H1 (cell line): ENCODE measurements at regions not wholly inside any gene's neighbourhood (a gene's known extent, or its start where the extent isn't known, plus 50 kb on each side); places are given as distances from the start of the nearest gene placed in this dataset.

Experiments used
- CTCF ChIA-PET: fragments of 300-600 bp; sonication (Branson Sonifier 250); formaldehyde crosslinking; loops from one replicate; lab custom pipeline; 2021; ENCODE audit not compliant: partially characterized antibody; lab: Charles Lee
- POLR2A ChIA-PET: fragments of 300-600 bp; sonication (Branson Sonifier 250); formaldehyde crosslinking; loops from one replicate; lab custom pipeline; 2021; ENCODE audit warnings: inconsistent platforms; ENCODE audit not compliant: partially characterized antibody; lab: Charles Lee
- DNase-seq, 2 experiments: peaks; one replicate each; pipeline versions ENCODE4 v3.0.0 to v3.0.0-alpha.2; 2010 to 2022; ENCODE audit warnings: low spot score in 2 of 2, low read depth in 1 of 2, mixed read lengths in 1 of 2
- FAIRE-seq: peaks from 2 replicates; lab custom pipeline; 2011; peaks lifted over from hg19 to GRCh38; lab: Jason Lieb, UNC
- H2AFZ ChIP-seq: 2 replicates; pipeline ENCODE4 v1.8.1; 2012; ENCODE audit warnings: low read length, inconsistent platforms
- H2AK5ac ChIP-seq: 2 replicates; pipeline ENCODE4 v1.6.1; 2013; ENCODE audit warnings: low read depth, low read length
- H2BK120ac ChIP-seq: replicated peaks from 2 replicates; pipeline ENCODE3; 2013; ENCODE audit warnings: low read depth, low read length, inconsistent platforms
- H2BK12ac ChIP-seq: 2 replicates; pipeline ENCODE4 v1.6.1; 2013; ENCODE audit warnings: low read depth, low read length
- H2BK15ac ChIP-seq: 2 replicates; pipeline ENCODE4 v1.6.1; 2013; ENCODE audit warnings: low read length
- H2BK20ac ChIP-seq: 2 replicates; pipeline ENCODE4 v1.6.1; 2013; ENCODE audit warnings: low read length
- H2BK5ac ChIP-seq: 2 replicates; pipeline ENCODE4 v1.6.1; 2013; ENCODE audit warnings: low read depth, low read length
- H3K14ac ChIP-seq: 2 replicates; pipeline ENCODE4 v1.6.1; 2013; ENCODE audit warnings: inconsistent platforms; ENCODE audit not compliant: insufficient read length
- H3K18ac ChIP-seq: 2 replicates; pipeline ENCODE4 v1.6.1; 2013; ENCODE audit warnings: low read length; ENCODE audit errors: extremely low read depth
- H3K23ac ChIP-seq: 2 replicates; pipeline ENCODE4 v1.6.1; 2013; ENCODE audit warnings: inconsistent platforms; ENCODE audit not compliant: insufficient read length
- H3K23me2 ChIP-seq: 2 replicates; pipeline ENCODE4 v1.6.1; 2013; ENCODE audit warnings: low read depth, low read length
- H3K27ac ChIP-seq: 2 replicates; pipeline ENCODE4 v1.6.1; 2011; ENCODE audit warnings: low read depth, low read length, inconsistent platforms
- H3K27me3 ChIP-seq, 4 experiments: replicated peaks in 1 of 4; 1 replicate in 1 of 4; 2 replicates in 3 of 4; pipeline versions ENCODE4 v1.6.1 to v1.8.1; 2011 to 2013; ENCODE audit warnings: low read length in 3 of 4, mild to moderate bottlenecking in 3 of 4, inconsistent platforms in 2 of 4, mixed read lengths in 2 of 4, moderate library complexity in 1 of 4; ENCODE audit not compliant: control insufficient read depth in 3 of 4, insufficient read depth in 3 of 4; ENCODE audit errors: extremely low read depth in 1 of 4
- H3K36me3 ChIP-seq, 4 experiments: 2 replicates each; pipeline versions ENCODE4 v1.6.1 to v1.8.1; 2011 to 2013; ENCODE audit warnings: mild to moderate bottlenecking in 4 of 4, low read length in 3 of 4, moderate library complexity in 2 of 4, control low read depth in 1 of 4, inconsistent platforms in 1 of 4; ENCODE audit not compliant: insufficient read depth in 4 of 4, control insufficient read depth in 2 of 4
- H3K4ac ChIP-seq: replicated peaks from 2 replicates; pipeline ENCODE3; 2013; ENCODE audit warnings: low read length, low read depth, mixed read lengths, inconsistent platforms; ENCODE audit not compliant: insufficient read length
- H3K4me1 ChIP-seq, 4 experiments: replicated peaks in 1 of 4; 1 replicate in 1 of 4; 2 replicates in 3 of 4; pipeline versions ENCODE4 v1.6.1 to v1.8.1; 2011 to 2013; ENCODE audit warnings: low read length in 3 of 4, inconsistent platforms in 2 of 4, mixed read lengths in 1 of 4; ENCODE audit not compliant: insufficient read depth in 4 of 4, control insufficient read depth in 3 of 4
- H3K4me2 ChIP-seq, 2 experiments: 2 replicates each; pipeline versions ENCODE4 v1.6.1 to v1.8.1; 2011 to 2013; ENCODE audit warnings: low read depth in 2 of 2, low read length in 2 of 2, control low read depth in 1 of 2, inconsistent platforms in 1 of 2, mild to moderate bottlenecking in 1 of 2; ENCODE audit not compliant: insufficient read depth in 1 of 2
- H3K4me3 ChIP-seq, 4 experiments: fragments of 200-600, 300-600 bp in 1 of 4; sonication (generic), shearing (Covaris generic), sonication (Bioruptor Twin) in 1 of 4; 2 replicates each; pipeline versions ENCODE4 v1.5.1 to v1.8.1; 2011 to 2016; ENCODE audit warnings: low read length in 4 of 4, low read depth in 3 of 4, control low read depth in 2 of 4, inconsistent platforms in 2 of 4, mild to moderate bottlenecking in 2 of 4, mixed read lengths in 1 of 4, moderate library complexity in 1 of 4; ENCODE audit not compliant: insufficient read depth in 2 of 4; ENCODE audit errors: extremely low read depth in 1 of 4
- H3K56ac ChIP-seq: replicated peaks from 2 replicates; pipeline ENCODE3; 2013; ENCODE audit warnings: low read depth, mild to moderate bottlenecking, mixed read lengths, low read length, inconsistent platforms; ENCODE audit not compliant: insufficient read length
- H3K79me1 ChIP-seq: 2 replicates; pipeline ENCODE4 v1.6.1; 2013; ENCODE audit warnings: low read depth, low read length, control low read depth
- H3K79me2 ChIP-seq, 2 experiments: 2 replicates each; pipeline versions ENCODE4 v1.6.1 to v1.8.1; 2012 to 2013; ENCODE audit warnings: low read length in 2 of 2, mild to moderate bottlenecking in 2 of 2, inconsistent platforms in 1 of 2; ENCODE audit not compliant: insufficient read depth in 2 of 2, control insufficient read depth in 1 of 2
- H3K9ac ChIP-seq, 4 experiments: replicated peaks in 1 of 4; 1 replicate in 1 of 4; 2 replicates in 3 of 4; pipeline versions ENCODE4 v1.6.1 to v1.8.1; 2011 to 2013; ENCODE audit warnings: low read depth in 3 of 4, low read length in 3 of 4, control low read depth in 2 of 4, mild to moderate bottlenecking in 2 of 4, moderate library complexity in 2 of 4, inconsistent platforms in 1 of 4; ENCODE audit errors: extremely low read depth in 1 of 4
- H3K9me3 ChIP-seq, 2 experiments: 2 replicates each; pipeline versions ENCODE4 v1.6.1 to v1.8.1; 2012 to 2013; ENCODE audit warnings: mild to moderate bottlenecking in 2 of 2, moderate library complexity in 2 of 2, control low read depth in 1 of 2, inconsistent platforms in 1 of 2, low read depth in 1 of 2, low read length in 1 of 2, mixed read lengths in 1 of 2; ENCODE audit not compliant: insufficient read depth in 2 of 2
- H4K20me1 ChIP-seq, 2 experiments: replicated peaks in 1 of 2; 2 replicates each; pipeline versions ENCODE3 to v1.8.1; 2011 to 2013; ENCODE audit warnings: inconsistent platforms in 2 of 2, low read length in 2 of 2, mild to moderate bottlenecking in 1 of 2; ENCODE audit not compliant: insufficient read depth in 2 of 2, control insufficient read depth in 1 of 2
- H4K5ac ChIP-seq: 2 replicates; pipeline ENCODE4 v1.6.1; 2013; ENCODE audit warnings: low read length, low read depth, mixed read lengths, inconsistent platforms; ENCODE audit not compliant: insufficient read length
- H4K8ac ChIP-seq: 2 replicates; pipeline ENCODE4 v1.8.0; 2013; ENCODE audit warnings: mild to moderate bottlenecking, moderate library complexity, low read length, inconsistent platforms; ENCODE audit not compliant: insufficient read depth; ENCODE audit errors: extremely low read depth
- H4K91ac ChIP-seq: replicated peaks from 2 replicates; pipeline ENCODE3; 2013; ENCODE audit warnings: low read length, mixed read lengths, inconsistent platforms; ENCODE audit not compliant: insufficient read length
- RFX5 ChIP-seq: IDR thresholded peaks from 2 replicates; pipeline ENCODE4 v1.6.1; 2011; ENCODE audit warnings: low read depth, low read length, improper control_type of control experiment, borderline replicate concordance
- WGBS, 2 experiments: shearing (Covaris generic) in 1 of 2; methylation state at CpG; one replicate each; pipeline versions ENCODE4 v1.1.6 to v1.1.7; 2013 to 2015; ENCODE audit warnings: low lambda C conversion rate in 2 of 2, mixed read lengths in 2 of 2, inconsistent platforms in 1 of 2, low coverage in 1 of 2, missing lambda C conversion rate in 1 of 2; ENCODE audit not compliant: insufficient replicate concordance in 2 of 2, insufficient coverage in 1 of 2, insufficient read length in 1 of 2; ENCODE audit errors: extremely low coverage in 1 of 2, missing lambda C conversion rate in 1 of 2; 5-methylcytosine and 5-hydroxymethylcytosine counted together

DNA sequence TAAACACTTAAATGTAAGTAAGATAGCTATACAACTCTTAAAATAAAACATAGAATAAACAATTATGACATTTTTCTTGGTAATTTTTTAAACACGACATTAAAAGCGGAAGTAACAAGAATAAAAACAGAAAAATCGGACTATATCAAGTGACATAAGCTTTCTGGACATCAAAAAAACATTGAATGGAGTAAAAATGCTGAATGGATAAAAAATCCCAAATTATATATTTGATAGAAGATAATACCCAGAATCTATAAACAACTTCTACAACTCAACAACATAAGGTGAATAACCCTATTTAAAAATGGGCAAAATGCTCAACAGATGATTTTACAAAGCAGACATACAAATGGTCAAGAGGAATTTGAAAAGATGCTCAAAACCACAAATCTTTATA is 1866.5 kb downstream of the TP53TG3F start:
- no peak overlapping the region for H4K8ac ChIP-seq
- TF ChIP-seq RFX5 = no peak
- TF ChIP-seq, all 59 proteins: peak for 0
- Histone ChIP-seq H3K9me3 (peaks cover 46 to 62% of the 10 kb centered on the region in 2 experiments), H2AK5ac (no peak overlapping the region), H3K4me3 (no peak overlapping the region), H3K4me1 (no peaks in the 10 kb centered on the region), H2BK120ac (no peak overlapping the region), H3K79me1 (no peaks in the 10 kb centered on the region), H3K9ac (no peak overlapping the region), H3K56ac (no peak overlapping the region), H3K27me3 (no peaks in the 10 kb centered on the region), H2AFZ (no peak overlapping the region), H4K91ac (no peak overlapping the region), H2BK12ac (no peak overlapping the region), H4K20me1 (no peaks in the 10 kb centered on the region), H3K14ac (no peak overlapping the region), H3K4me2 (no peak overlapping the region), H3K18ac (no peak overlapping the region), H3K27ac (no peak overlapping the region), H3K4ac (no peak overlapping the region), H3K23me2 (no peaks in the 10 kb centered on the region), H2BK15ac (no peak overlapping the region), H3K23ac (no peak overlapping the region), H2BK20ac (no peak overlapping the region), H3K36me3 (no peaks in the 10 kb centered on the region), H4K5ac (no peak overlapping the region), H2BK5ac (no peak overlapping the region), H3K79me2 (no peaks in the 10 kb centered on the region)
- DNase-seq (no peak), FAIRE-seq (no peak)
- ChIA-PET POLR2A (no interaction called here), CTCF (no interaction called here)
- WGBS, 2 experiments = 71% methylated on average over 3 of the region's 3 CpGs; no CpG with 5 or more reads in 1 of the 2 experiments
